Inflammatory macrophage (primary cell): ENCODE measurements at regions not wholly inside any gene's neighbourhood (a gene's known extent, or its start where the extent isn't known, plus 50 kb on each side); places are given as distances from the start of the nearest gene placed in this dataset.

ENCODE experiments used
- DNase-seq, 2 donors: peaks; one replicate each; pipeline ENCODE4 v3.0.0-alpha.2; 2020 to 2022

GRCh38 chr11:70612459-70613141, 214.3 kb downstream of the CTTN start:
- DNase-seq: no peak

GRCh38 chr11:70614034-70614681, 215.8 kb downstream of the CTTN start:
- no peak for DNase-seq

GRCh38 chr11:70615036-70615875, 216.9 kb downstream of the CTTN start:
- DNase-seq: no peak

GRCh38 chr11:70616317-70616716, 218.0 kb downstream of the CTTN start:
- DNase-seq: no peak

- no peak for DNase-seq
Observed at GRCh38 chr11:70616938-70617654, 218.8 kb downstream of the CTTN start.

- no peak for DNase-seq
Observed at GRCh38 chr11:70618431-70619101, 220.2 kb downstream of the CTTN start.

GRCh38 chr11:70619591-70619990, 221.3 kb downstream of the CTTN start:
- DNase-seq: no peak

- DNase-seq: no peak
Observed at GRCh38 chr11:70620510-70621184, 222.3 kb downstream of the CTTN start.

- no peak for DNase-seq
Observed at GRCh38 chr11:70621241-70621640, 222.9 kb downstream of the CTTN start.

- no peak for DNase-seq
Observed at GRCh38 chr11:70622091-70622490, 223.8 kb downstream of the CTTN start.

GRCh38 chr11:70623906-70624597, 225.7 kb downstream of the CTTN start:
- no peak for DNase-seq

GRCh38 chr11:70624598-70624993, 226.3 kb downstream of the CTTN start:
- no peak for DNase-seq

- no peak for DNase-seq
Observed at GRCh38 chr11:70625051-70625450, 226.7 kb downstream of the CTTN start.

GRCh38 chr11:70625582-70626518, 227.5 kb downstream of the CTTN start:
- DNase-seq: no peak

- DNase-seq: no peak
Observed at GRCh38 chr11:70627219-70627618, 228.9 kb downstream of the CTTN start.

- DNase-seq: no peak
Observed at GRCh38 chr11:70628176-70628854, 230.0 kb downstream of the CTTN start.

GRCh38 chr11:70628855-70629844, 230.8 kb downstream of the CTTN start:
- DNase-seq: no peak

- no peak for DNase-seq
Observed at GRCh38 chr11:70630068-70630467, 231.7 kb downstream of the CTTN start.
